HG02981 (cell line): ENCODE measurements at regions not wholly inside any gene's neighbourhood (a gene's known extent, or its start where the extent isn't known, plus 50 kb on each side); places are given as distances from the start of the nearest gene placed in this dataset.
"Not testable (repeated sequence)": the region's sequence is repeated elsewhere in the genome, so short reads cannot be mapped to it uniquely, and the experiment has no call there.

ENCODE experiments used
- ATAC-seq: cut with Tn5 transposase; IDR thresholded peaks from one replicate; pipeline ENCODE4 v1.9.1; 2021; ENCODE audit warnings: mild to moderate bottlenecking, moderate library complexity; ENCODE audit not compliant: unreplicated experiment

DNA sequence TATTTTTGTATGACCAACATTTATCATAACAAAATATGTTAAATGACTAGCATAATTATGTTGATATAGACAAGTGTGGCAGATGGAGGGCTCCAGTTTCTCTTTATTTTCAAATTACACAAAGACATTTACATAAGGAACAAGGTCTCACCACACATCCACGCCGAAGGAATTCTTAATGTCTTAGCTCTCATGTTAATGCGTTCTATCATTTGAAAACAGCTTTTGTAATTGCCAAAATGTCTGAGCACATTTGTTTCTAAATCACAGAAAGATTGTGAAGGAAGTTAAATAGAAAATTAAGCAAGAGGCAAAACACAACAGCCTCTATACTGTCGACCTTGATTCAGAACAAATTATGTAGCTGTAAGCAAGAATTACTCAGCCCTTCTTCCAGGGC lies 223.0 kb upstream of the NR5A2 start:
- no peak for ATAC-seq

DNA sequence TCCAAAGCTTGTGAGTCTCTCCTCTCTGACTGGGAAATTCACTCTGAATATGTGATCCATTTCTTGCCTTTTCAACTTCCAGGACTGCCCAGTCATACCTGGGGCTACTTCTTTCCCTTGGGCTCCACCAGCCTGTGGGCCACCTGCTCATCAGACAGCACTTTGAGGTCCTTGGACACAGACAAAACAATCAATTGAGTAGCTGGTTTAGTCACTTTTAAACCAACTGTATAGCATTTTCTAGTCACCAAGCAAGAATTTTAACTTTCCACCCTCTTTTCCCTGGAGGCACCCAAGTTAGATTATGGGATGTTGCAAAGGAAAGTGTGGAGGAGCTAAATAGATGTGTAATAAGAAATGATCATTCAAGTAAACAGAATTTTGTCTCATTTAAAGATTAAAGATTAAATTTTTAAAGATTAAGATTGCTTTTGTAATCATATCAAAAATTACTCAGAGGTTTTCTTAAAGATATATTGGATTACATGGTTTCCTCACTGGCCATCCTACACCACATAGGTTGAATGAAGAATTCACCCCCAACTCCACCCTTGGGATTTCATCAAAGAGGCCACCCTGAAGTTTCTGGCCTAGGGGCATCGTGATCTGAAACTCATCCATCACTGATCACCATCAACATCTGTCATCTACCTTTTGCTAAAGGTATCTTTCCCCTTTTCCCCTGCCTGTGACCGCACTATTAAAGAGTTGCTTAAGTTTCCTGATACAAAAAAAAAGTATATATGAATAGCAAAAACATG lies 219.2 kb upstream of the NR5A2 start:
- no peak for ATAC-seq

DNA sequence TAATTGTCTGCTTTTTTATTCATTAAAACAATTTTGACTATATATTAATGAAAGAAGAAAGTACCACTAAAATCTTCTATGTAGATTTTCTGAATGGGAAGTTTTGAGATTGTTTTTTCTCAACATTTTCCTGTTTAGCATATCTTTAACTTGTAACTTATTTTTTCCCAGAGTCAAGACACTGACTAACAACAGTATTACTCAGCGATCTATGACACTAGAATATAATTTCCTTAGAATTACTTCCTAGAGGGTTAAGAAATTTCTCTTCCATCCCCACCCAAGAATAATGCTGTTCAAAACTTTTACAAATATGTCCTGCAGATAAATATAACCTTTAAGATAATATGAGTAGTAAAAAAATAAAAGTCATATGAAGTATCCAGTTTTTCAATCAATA lies 218.2 kb upstream of the NR5A2 start:
- no peak for ATAC-seq

DNA sequence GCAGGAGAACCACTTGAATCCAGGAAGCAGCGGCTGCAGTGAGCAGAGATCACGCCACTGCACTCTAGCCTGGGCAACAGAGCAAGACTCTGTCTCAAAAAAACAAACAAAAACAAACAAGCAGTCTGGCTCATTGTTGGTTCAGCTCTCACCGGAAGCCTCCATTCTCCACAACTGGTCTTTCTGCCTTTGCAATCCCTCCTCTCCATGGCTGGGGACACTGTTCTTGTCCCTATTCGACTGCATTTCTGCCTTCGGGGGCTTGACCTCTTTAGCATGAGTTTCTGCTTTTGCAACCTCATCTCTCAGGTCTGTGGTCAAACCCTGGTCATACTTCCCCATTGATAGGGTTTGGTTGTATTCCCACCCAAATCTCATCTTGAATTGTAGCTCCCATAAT lies 216.3 kb upstream of the NR5A2 start:
- no peak for ATAC-seq

DNA sequence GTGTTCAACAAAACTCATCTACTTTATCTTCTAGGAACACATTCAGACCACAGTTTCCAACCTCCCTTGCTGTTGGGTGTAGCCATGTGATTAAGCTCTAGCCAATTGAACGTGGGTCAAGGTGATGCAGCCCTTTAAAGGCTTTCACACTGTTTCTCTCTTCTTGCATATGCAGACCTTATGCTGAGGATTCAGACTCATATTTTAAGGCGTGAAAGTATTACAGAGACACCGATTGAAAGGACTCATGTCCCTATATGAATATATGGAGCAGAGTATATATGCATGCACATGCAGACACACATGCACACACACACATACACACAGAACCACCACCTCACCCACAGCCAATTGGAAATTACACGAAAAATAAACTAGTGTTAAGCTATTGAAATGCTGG lies 214.3 kb upstream of the NR5A2 start:
- no peak for ATAC-seq

DNA sequence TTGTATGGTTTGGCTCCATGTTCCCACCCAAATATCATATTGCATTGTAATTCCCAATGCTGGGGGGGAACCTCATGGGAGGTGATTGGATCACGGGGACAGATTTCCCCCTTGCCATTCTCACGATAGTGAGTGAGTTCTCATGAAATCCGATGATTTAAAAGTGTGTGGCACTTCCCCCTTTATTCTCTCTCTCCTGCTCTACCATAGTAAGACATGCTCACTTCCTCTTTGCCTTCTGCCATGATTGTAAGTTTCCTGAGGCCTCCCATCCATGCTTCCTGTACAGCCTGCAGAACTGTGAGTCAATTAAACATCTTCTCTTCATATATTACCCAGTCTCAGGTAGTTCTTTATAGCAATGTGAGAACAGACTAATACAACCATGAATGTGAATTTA lies 211.6 kb upstream of the NR5A2 start:
- no peak for ATAC-seq

DNA sequence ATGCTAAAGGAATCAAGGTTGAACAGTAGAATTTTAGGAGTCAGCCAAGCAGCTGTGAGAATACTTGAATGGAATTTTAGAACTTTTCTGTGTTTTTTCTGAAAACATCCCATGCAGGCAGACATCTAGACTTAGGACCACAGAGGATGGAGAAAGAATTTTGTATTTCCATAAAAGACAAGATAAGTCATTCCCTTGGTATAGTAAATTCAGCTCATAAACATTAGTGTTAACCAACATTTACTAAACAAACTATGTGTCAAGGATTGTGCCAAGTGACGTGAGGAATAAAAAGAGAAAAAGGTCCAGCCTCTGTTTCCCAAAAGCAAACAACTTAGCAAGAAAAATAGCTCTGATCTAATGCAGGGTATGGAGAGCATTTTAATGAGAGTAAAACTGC lies 210.2 kb upstream of the NR5A2 start:
- no peak for ATAC-seq

DNA sequence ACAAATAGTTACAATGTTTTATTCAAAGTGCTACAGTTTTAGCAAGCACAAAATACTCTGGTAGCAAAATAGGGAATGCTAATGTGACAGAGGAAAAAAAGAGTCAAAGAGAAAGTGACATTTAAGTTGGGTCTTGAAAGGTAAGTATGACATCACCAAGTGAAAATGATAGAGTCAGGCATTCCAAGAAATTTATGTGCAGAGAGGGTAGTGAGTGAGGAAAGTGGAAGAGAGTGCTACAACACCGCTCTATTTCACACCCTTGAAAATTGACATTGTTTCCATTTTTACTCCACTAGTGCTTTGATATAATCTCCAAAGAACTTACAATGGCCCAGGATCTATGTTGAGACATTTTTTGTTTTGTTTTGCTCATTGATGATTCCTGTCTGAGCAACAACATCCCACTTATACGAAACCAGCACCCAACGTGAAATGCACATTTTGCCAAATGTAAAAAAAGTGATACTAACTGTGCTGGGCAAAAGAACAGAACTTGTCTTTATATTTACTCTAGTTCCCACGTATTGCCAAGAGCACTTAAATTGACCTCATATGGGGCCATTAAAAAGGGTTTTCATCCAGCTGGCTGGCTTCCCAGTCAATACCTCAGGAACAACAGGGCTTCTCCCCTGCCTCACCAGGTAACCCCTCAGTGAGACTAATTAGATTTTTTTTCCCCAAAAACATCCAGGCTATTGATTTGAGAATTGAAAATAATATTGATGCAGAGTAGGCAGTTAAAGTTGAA lies 206.3 kb upstream of the NR5A2 start:
- no peak for ATAC-seq

DNA sequence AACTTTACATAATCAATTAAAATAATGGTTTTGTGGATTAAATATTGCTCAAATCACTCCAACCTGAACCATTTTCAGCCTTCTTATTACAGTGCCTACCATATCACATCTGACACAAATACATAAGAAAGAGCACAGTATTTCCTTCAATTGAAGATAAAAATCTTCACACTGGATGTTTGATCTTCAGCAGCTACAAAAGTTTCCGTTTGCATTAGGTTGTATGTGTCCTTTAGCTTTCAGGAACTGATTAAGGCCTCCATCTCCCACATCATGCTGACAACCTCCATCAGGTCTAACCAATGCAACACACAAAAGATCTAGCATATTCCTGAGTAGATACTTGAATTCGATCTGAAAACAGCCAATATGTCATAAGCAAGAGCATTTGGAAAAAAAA lies 195.1 kb upstream of the NR5A2 start:
- ATAC-seq = no peak

DNA sequence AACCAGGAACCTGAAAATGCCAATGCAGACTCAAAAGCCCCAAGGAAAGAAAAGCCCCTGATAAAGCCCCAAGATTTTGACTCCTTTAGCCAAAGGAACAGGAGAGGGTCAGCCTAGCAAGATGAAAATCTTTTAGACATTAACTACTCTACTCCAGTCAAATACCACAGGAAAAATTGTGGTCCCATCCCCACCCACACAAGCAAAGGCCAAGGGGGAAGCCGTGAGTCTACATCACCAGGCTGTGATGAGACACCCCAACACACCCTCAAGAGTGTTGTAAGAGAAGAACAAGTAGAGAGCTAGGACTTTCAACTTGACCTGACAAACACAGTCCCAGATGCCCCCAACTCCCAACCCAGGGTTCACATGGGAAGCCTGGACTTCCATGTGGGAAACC lies 192.8 kb upstream of the NR5A2 start:
- no peak for ATAC-seq

DNA sequence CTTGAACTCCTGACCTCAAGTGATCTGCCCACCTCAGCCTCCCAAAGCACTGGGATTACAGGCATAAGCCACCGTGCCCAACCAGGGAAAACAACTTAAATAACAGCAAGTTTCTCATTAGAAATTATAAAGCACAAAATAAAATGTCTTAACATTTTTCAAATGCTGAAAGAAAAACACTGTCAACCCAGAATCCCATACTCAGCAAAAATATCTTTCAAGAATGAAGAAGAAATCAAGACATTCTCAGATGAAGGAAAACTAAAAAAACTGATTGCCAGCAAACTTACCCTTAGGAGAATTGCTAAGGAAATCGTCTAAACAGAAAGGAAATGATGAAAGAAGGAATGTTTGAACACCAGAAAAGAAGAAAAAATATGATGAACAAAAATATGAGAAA lies 191.1 kb upstream of the NR5A2 start:
- no peak for ATAC-seq

DNA sequence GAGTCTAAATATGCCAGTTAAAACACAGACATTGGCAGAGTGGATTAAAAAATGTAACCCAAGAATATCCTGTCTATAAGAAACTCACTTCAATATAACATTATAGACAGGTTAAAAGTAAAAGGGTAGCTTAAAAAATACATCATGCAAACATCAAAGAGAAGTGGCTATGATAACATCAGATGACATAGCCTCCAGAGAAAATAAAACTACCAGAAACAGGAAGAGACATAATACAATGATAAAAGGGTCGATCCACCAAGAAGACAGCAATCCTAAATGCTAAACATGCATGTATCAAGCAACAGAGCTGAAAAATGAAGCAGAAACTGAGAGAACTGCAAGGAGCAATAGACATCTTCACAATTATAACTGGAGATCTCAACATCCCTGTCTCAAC lies 190.2 kb upstream of the NR5A2 start:
- ATAC-seq = no peak

DNA sequence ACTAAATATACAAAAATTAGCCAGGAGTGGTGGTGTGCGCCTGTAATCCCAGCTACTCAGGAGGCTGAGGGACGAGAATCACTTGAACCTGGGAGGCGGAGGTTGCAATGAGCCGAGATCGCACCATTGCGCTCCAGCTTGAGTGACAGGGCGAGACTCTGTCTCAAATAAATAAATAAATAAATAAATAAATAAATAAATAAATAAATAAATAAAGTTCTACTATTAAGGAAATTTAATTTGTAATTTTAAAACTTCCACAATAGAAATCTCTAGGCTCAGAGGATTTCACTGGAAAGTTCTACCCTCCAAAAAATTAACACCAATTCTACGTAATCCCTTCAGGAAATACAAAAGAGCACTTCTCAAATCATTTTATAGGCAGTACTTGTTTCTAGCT lies 187.9 kb upstream of the NR5A2 start:
- not testable (repeated sequence) for ATAC-seq

DNA sequence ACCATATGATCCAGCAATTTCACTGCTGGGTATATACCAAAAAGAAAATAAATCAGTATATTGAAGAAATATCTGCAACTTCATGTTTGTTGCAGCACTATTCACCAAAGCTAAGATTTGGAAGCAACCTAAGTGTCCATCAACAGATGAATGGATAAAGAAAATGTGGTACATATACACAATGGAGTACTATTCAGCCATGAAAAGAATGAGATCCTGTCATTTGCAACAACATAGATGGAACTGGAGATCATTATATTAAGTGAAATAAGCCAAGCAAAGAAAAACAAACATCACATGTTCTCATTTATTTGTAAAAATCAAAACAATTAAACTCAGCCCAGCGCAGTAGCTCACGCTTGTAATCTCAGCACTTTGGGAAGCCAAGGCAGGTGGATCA lies 184.4 kb upstream of the NR5A2 start:
- ATAC-seq = not testable (repeated sequence)

DNA sequence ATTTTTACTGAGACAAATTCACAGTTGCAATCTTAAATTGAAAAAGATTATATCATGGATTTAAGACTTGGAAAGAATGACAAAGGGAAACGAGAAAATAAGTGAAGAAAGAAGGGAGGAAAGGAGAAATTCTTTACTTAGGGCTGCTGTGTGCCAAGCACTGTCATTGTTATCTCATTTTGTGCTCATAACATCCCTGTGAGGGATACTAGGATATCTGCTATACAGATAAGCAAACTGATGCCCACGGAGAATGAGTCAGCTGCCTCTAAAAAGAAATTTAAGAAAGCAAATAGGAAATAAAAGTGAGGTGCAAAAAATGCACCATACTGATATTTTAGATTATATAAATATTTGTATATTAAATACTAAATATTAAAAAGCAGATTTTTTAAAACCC lies 183.6 kb upstream of the NR5A2 start:
- ATAC-seq = no peak

DNA sequence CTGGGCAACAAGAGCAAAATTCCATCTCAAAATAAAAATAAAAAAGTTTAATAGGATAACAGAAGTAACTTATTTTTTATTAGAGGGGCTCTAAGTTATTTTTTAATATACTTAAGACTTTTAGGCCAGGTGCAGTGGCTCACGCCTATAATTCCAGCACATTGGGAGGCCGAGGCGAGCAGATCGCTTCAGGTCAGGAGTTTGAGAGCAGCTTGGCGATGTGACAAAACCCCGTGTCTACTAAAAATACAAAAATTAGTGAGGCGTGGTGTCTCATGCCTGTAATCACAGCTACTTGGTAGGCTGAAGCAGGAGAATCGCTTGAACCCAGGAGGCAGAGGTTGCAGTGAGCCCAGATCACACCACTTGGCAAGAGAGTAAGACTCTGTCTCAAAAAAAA lies 180.5 kb upstream of the NR5A2 start:
- no peak for ATAC-seq

DNA sequence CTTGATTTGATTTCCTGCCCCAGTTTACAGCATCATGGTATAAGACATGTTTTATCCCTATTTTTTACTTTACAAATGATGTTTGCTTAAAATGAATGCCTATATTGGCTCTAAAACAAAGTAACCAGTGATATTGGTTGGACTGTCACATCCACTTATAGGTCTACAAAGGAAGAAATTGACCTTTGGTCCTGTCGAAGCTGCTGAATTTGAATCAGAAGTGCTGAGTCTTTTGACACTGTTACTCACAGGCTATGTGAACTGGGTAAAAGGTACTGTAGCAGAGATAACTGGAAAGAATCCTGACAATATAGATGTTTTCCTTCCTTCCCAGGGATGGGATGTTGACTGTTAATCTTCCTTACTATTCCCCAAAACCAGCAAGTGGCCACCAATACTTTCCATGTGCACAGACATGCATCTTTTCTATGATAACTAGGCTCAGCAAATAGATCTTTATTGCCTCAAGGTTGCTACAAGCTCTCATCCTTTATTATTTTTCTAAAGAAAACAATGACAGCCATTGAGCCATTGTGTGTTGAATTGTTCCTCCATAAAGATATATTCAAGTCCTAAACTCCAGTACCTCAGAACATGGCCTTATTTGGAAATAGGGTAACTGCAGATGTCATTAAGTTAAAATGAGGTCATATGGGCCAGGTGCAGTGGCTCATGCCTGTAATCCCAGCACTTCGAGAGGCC lies 175.9 kb upstream of the NR5A2 start:
- no peak for ATAC-seq

DNA sequence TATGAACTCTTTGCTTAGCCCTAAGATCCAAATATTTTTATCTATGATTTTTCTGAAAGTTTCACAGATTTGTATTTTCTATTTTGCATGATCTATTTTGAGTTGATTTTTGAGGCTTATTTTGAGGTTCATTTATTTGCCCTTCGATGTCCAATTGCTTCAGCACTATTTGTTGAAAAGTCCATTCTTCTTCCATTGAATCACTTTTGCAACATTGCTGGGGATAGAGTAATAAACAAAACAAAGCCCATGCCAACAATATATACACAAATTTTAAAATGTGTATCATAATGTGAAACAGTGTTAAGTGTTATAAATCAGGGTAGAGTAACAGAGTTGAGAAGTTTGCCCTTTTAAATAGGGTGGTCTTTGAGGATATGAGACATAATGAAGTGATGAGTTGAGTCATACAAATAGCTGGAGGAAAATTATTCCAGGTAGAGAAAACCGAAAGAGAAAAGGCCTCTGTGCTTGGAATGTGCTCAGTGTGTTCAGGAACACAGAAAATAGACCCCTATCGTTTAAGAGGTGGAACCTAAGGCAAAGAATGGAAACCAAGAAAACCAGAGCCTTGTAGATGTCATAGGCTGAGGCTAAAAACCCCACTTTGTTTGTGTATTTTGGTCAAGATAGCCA lies 172.7 kb upstream of the NR5A2 start:
- ATAC-seq = no peak

DNA sequence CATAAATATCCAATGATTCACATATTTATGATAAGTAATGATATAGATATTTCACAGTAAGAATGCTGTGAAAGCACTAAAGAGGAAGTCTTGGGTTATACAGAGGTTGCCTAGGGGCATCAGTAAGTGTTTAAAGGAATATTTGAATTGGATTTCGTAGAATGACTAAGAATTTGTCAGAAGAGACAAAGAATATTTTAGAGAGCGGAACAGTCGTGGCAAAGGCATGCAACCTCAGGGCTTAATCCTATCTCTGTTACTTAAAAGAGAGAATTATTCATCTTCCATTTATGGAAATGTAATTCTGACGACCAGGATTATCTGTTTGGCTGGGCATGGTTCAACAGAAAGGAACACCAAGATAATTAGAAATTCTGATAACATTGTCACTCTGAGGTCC lies 171.9 kb upstream of the NR5A2 start:
- no peak for ATAC-seq

DNA sequence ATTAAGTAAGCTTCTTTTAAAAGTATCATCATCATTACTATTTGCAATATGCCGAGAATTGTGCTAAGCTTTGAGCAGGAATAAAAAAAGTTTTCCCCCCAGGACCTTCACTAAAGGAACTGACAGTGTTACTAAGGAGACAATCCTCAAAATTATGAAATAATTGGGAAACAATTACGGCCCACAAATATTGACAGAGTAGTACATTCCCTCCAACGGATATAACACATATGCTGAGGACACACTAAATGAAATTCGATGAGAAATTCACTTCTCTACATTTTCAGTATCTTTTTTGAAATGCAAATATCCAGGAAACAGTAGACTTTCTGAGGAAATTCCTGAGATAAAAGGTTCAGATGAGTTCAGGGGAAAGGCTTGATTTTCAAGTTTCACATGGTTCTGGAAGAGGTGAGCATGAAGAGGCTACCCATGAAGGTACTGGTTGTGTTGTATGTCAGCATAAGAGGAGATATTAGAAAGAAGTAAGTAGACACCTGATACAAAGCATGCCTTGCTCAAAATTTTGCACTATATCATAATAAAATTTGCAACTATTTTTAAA lies 171.2 kb upstream of the NR5A2 start:
- no peak for ATAC-seq

DNA sequence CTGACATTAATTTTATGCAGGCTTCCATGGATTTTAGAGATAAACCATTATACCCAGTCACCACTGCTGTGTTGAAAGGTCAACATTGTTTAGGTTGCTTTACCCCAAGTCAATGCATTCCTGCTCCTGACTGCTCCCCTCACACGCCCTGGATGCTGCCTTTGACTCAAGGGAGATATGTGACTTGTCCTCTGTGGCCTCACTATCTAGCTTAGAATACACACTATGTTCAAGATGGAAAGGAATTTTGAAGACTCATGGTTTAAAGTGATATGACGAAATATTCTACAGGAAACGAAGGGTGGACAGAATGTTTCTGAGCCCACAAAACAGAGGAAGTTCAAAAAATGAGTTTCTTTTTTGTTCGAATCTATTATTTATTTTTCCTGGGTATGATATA lies 170.4 kb upstream of the NR5A2 start:
- ATAC-seq = no peak
